ENCODE measurements at regions not wholly inside any gene's neighbourhood (a gene's known extent, or its start where the extent isn't known, plus 50 kb on each side); places are given as distances from the start of the nearest gene placed in this dataset.

DNA sequence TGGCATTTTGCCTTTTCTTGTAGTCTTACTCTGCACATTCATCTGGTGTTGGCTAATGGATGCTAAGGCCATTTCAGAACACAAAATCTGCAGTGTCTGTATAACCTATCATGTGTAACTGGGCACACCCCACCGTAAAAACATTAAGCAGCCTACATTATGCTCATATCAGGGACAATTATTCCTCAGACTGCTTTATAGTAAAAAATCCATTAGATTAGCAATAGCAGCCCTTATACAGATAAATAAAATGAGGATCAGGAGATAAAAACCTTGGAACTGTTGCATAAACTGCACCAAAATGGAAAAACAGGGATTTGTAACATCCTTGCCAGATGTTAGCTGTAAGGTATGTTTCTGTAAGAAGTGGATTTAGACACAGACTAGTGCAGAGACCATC, 288.8 kb downstream of the HS3ST1 start:
- no peak for DNase-seq (ENCODE audit: low spot score)
- intact Hi-C loops (cut with micrococcal nuclease; ENCODE audit: unreplicated experiment) = no loop called here
- no peaks in the 10 kb centered on the region for H3K36me3 ChIP-seq (ENCODE audit: insufficient read depth, low read length, poor library complexity, severe bottlenecking)
- TF ChIP-seq EZH2 (IDR thresholded peaks at IDR 0.05; ENCODE audit: borderline replicate concordance, low read depth, low read length, poor library complexity, severe bottlenecking) = no peak
- TF ChIP-seq, protein P1, sequence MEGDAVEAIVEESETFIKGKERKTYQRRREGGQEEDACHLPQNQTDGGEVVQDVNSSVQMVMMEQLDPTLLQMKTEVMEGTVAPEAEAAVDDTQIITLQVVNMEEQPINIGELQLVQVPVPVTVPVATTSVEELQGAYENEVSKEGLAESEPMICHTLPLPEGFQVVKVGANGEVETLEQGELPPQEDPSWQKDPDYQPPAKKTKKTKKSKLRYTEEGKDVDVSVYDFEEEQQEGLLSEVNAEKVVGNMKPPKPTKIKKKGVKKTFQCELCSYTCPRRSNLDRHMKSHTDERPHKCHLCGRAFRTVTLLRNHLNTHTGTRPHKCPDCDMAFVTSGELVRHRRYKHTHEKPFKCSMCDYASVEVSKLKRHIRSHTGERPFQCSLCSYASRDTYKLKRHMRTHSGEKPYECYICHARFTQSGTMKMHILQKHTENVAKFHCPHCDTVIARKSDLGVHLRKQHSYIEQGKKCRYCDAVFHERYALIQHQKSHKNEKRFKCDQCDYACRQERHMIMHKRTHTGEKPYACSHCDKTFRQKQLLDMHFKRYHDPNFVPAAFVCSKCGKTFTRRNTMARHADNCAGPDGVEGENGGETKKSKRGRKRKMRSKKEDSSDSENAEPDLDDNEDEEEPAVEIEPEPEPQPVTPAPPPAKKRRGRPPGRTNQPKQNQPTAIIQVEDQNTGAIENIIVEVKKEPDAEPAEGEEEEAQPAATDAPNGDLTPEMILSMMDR (conservative IDR thresholded peaks at IDR 0.05; ENCODE audit: low read depth, low read length) = no peak
- H3K27ac ChIP-seq (ENCODE audit: low read depth, low read length, poor library complexity, severe bottlenecking) = no peak overlapping the region
- H3K9me3 ChIP-seq (ENCODE audit: low read depth, low read length, poor library complexity, severe bottlenecking) = peaks cover 38% of the 10 kb centered on the region
- POLR2A ChIA-PET (ENCODE audit: low non-redundant PET) = no interaction called here
- CTCF ChIA-PET = no interaction called here
- H3K4me1 ChIP-seq (ENCODE audit: insufficient read depth, low read length, poor library complexity, severe bottlenecking) = no peaks in the 10 kb centered on the region
- H3K4me3 ChIP-seq (ENCODE audit: low read depth, low read length, poor library complexity, severe bottlenecking) = no peak overlapping the region
- no TSS peak for BruUV-seq (replicated peaks)
- no peaks in the 10 kb centered on the region for H3K27me3 ChIP-seq (replicated peaks; ENCODE audit: insufficient read depth, low read depth, low read length, poor library complexity)

DNA sequence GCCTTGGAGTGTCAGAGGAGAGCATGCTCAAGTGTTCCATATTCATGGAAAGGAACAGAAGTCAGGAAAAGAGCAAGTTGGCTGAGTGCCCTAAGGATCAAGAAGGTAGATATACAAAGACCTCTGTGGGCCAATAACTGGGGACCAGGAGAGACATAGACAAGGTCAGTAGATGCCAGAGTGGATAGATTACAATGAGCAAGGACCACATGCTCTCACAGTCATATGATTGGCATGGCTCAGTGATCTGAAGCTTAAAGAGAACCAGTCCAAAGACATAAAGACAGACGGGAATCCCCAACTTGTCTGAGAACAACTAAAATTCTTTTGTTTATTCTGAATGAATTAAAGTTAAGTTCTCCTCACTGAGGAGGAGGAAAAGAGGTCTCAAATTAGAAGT, 289.7 kb downstream of the HS3ST1 start:
- no peak overlapping the region for H3K4me3 ChIP-seq (ENCODE audit: low read depth, low read length, poor library complexity, severe bottlenecking)
- no peak for DNase-seq (ENCODE audit: low spot score)
- CTCF ChIA-PET = no interaction called here
- no peaks in the 10 kb centered on the region for H3K27me3 ChIP-seq (replicated peaks; ENCODE audit: insufficient read depth, low read depth, low read length, poor library complexity)
- no peaks in the 10 kb centered on the region for H3K4me1 ChIP-seq (ENCODE audit: insufficient read depth, low read length, poor library complexity, severe bottlenecking)
- intact Hi-C loops (cut with micrococcal nuclease; ENCODE audit: unreplicated experiment) = no loop called here
- H3K27ac ChIP-seq (ENCODE audit: low read depth, low read length, poor library complexity, severe bottlenecking) = no peak overlapping the region
- no peaks in the 10 kb centered on the region for H3K36me3 ChIP-seq (ENCODE audit: insufficient read depth, low read length, poor library complexity, severe bottlenecking)
- no peak for TF ChIP-seq EZH2 (IDR thresholded peaks at IDR 0.05; ENCODE audit: borderline replicate concordance, low read depth, low read length, poor library complexity, severe bottlenecking)
- TF ChIP-seq, protein P1 (conservative IDR thresholded peaks at IDR 0.05; ENCODE audit: low read depth, low read length) = no peak
- BruUV-seq (replicated peaks) = no TSS peak
- peaks cover 45% of the 10 kb centered on the region for H3K9me3 ChIP-seq (ENCODE audit: low read depth, low read length, poor library complexity, severe bottlenecking)
- POLR2A ChIA-PET (ENCODE audit: low non-redundant PET) = no interaction called here

DNA sequence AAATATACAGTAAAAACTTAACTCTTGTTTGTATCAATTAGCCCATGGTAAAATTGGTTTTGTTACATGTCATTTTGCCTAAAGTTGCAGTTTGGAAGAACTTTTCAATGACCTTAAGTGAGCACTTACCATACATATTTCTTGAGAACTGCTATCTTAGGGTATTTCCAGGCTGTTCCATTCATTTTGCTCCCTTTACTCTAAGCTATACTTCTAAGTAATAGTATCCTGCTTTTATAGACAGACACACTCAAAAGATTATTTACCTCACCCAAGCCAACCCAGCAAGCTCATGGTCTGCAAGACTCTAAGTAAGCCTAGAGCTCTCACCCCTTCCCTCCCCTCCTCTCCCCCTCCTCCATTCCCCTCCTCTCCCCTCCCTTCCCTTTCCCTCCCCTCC, 294.0 kb downstream of the HS3ST1 start:
- no TSS peak for BruUV-seq (replicated peaks)
- intact Hi-C loops (cut with micrococcal nuclease; ENCODE audit: unreplicated experiment) = no loop called here
- Histone ChIP-seq H3K4me1 (ENCODE audit: insufficient read depth, low read length, poor library complexity, severe bottlenecking) (no peaks in the 10 kb centered on the region), H3K36me3 (ENCODE audit: insufficient read depth, low read length, poor library complexity, severe bottlenecking) (no peaks in the 10 kb centered on the region), H3K27me3 (replicated peaks; ENCODE audit: insufficient read depth, low read depth, low read length, poor library complexity) (no peaks in the 10 kb centered on the region), H3K4me3 (ENCODE audit: low read depth, low read length, poor library complexity, severe bottlenecking) (no peak overlapping the region), H3K27ac (ENCODE audit: low read depth, low read length, poor library complexity, severe bottlenecking) (no peak overlapping the region), H3K9me3 (ENCODE audit: low read depth, low read length, poor library complexity, severe bottlenecking) (peaks cover 36% of the 10 kb centered on the region)
- TF ChIP-seq EZH2 (IDR thresholded peaks at IDR 0.05; ENCODE audit: borderline replicate concordance, low read depth, low read length, poor library complexity, severe bottlenecking) = no peak
- TF ChIP-seq, protein P1 (conservative IDR thresholded peaks at IDR 0.05; ENCODE audit: low read depth, low read length) = no peak
- CTCF ChIA-PET = no interaction called here
- no peak for DNase-seq (ENCODE audit: low spot score)
- POLR2A ChIA-PET (ENCODE audit: low non-redundant PET) = no interaction called here

All from A673 (cell line).